ENCODE measurements at regions not wholly inside any gene's neighbourhood (a gene's known extent, or its start where the extent isn't known, plus 50 kb on each side); places are given as distances from the start of the nearest gene placed in this dataset.
"Not testable (repeated sequence)": the region's sequence is repeated elsewhere in the genome, so short reads cannot be mapped to it uniquely, and the experiment has no call there.

- DNase-seq, result no peak
Measured at GRCh38 chr2:125227843-125228392, 1202.8 kb downstream of the CNTNAP5 start.

GRCh38 chr2:125240870-125241269 is 1215.8 kb downstream of the CNTNAP5 start:
- DNase-seq, result no peak

- no peak for DNase-seq
Measured at GRCh38 chr2:125243074-125243473, 1218.0 kb downstream of the CNTNAP5 start.

GRCh38 chr2:125254010-125254409 is 1228.9 kb downstream of the CNTNAP5 start:
- no peak for DNase-seq

GRCh38 chr2:125259451-125259850 is 1234.4 kb downstream of the CNTNAP5 start:
- no peak for DNase-seq

- DNase-seq, result not testable (repeated sequence)
Measured at GRCh38 chr2:125260366-125260930, 1235.4 kb downstream of the CNTNAP5 start.

- DNase-seq, result no peak
Measured at GRCh38 chr2:125264453-125264852, 1239.4 kb downstream of the CNTNAP5 start.

GRCh38 chr2:125267683-125268082 is 1242.6 kb downstream of the CNTNAP5 start:
- no peak for DNase-seq

- no peak for DNase-seq
Measured at GRCh38 chr2:125272651-125273050, 1247.6 kb downstream of the CNTNAP5 start.

- DNase-seq, result no peak
Measured at GRCh38 chr2:125274718-125275117, 1249.6 kb downstream of the CNTNAP5 start.

GRCh38 chr2:125280265-125280664 is 1255.2 kb downstream of the CNTNAP5 start:
- no peak for DNase-seq

GRCh38 chr2:125281242-125281641 is 1256.2 kb downstream of the CNTNAP5 start:
- no peak for DNase-seq

- no peak for DNase-seq
Measured at GRCh38 chr2:125296742-125297141, 1271.7 kb downstream of the CNTNAP5 start.

GRCh38 chr2:125310657-125311364 is 1285.7 kb downstream of the CNTNAP5 start:
- DNase-seq, result no peak

GRCh38 chr2:125312342-125312741 is 1287.3 kb downstream of the CNTNAP5 start:
- DNase-seq, result no peak

- DNase-seq, result no peak
Measured at GRCh38 chr2:125313806-125314205, 1288.7 kb downstream of the CNTNAP5 start.

- no peak for DNase-seq
Measured at GRCh38 chr2:125318740-125319139, 1293.7 kb downstream of the CNTNAP5 start.

- DNase-seq, result no peak
Measured at GRCh38 chr2:125324273-125324672, 1299.2 kb downstream of the CNTNAP5 start.

- DNase-seq, result no peak
Measured at GRCh38 chr2:125330133-125330532, 1305.0 kb downstream of the CNTNAP5 start.

GRCh38 chr2:125341353-125341752 is 1314.6 kb upstream of the GYPC start:
- DNase-seq, result no peak

- DNase-seq, result not testable (repeated sequence)
Measured at GRCh38 chr2:125353542-125353941, 1302.4 kb upstream of the GYPC start.

- DNase-seq, result no peak
Measured at GRCh38 chr2:125364192-125364983, 1291.6 kb upstream of the GYPC start.

- no peak for DNase-seq
Measured at GRCh38 chr2:125364984-125365265, 1291.0 kb upstream of the GYPC start.

- no peak for DNase-seq
Measured at GRCh38 chr2:125371867-125372266, 1284.1 kb upstream of the GYPC start.

Data from activated CD4-positive, CD25-positive, alpha-beta regulatory T cell (primary cell).